ENCODE measurements at regions not wholly inside any gene's neighbourhood (a gene's known extent, or its start where the extent isn't known, plus 50 kb on each side); places are given as distances from the start of the nearest gene placed in this dataset.
"Not testable (repeated sequence)": the region's sequence is repeated elsewhere in the genome, so short reads cannot be mapped to it uniquely, and the experiment has no call there.

DNA sequence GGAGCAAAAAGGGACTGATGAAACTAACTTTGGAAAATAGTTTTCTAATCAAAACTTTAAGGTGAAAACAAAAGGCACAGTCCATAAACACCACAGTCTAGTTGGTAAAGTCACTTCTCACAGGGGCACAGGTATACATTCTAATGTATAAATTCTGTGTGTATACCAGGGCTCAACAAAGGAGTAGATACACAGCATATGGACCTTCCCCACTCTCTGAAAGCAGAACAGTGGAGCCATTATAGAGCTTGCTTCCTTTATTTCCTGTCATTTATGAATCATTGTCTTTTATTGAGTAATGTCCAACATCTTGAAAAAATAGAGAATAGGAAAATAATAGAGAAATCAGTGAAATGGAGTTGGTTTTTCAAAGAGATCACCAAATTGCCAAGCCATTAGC is 746.5 kb upstream of the CHRM3 start:
- DNase-seq = no peak

DNA sequence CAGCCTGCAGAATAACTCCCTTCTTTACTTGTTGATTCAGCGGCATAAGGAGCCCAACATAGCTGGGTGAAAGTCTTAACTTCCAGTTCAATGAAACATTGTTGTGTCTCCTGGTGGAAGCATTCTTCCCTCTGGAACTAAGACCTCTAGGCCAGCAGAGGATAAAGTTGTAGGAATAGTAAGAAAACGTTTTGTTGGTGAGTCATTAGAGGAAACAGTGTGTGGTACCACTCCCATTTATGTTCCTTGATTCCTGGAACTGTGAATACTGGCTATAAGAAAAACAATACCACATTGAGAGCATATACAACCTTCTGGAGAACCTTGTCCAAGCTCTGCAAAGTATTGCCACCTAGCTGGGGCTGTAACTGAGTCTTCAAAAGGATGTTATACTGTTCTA is 737.4 kb upstream of the ZP4 start:
- no peak for DNase-seq

- peak; percentile 70 for DNase-seq
Observed at GRCh38 chr1:238624776-238625175, 734.1 kb upstream of the ZP4 start.

- DNase-seq = no peak
Observed at GRCh38 chr1:238621405-238621804, 730.7 kb upstream of the ZP4 start.

- DNase-seq = no peak
Observed at GRCh38 chr1:238619652-238620051, 728.9 kb upstream of the ZP4 start.

- DNase-seq = no peak
Observed at GRCh38 chr1:238611406-238611805, 720.7 kb upstream of the ZP4 start.

DNA sequence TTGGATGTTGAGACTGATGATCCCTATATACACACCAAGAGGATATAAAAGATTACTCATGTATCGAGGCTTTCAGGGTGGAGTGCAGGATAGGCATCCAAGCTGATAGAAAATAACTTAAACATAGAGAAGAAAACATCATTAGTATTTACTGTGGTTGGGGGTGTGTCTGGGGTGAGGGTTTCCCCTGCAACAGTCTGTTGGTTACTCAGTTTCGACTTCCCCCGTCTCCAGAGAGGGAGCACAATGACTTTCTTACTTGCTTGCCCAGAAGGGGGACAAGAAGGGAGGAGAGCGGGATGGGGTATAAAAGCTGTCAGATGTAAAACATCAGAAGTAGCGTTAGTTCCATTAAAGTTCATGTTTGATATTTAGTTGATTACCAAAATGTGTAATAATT is 717.4 kb upstream of the ZP4 start:
- DNase-seq = no peak

- DNase-seq = no peak
Observed at GRCh38 chr1:238606896-238607295, 716.2 kb upstream of the ZP4 start.

- no peak for DNase-seq
Observed at GRCh38 chr1:238606457-238606856, 715.7 kb upstream of the ZP4 start.

DNA sequence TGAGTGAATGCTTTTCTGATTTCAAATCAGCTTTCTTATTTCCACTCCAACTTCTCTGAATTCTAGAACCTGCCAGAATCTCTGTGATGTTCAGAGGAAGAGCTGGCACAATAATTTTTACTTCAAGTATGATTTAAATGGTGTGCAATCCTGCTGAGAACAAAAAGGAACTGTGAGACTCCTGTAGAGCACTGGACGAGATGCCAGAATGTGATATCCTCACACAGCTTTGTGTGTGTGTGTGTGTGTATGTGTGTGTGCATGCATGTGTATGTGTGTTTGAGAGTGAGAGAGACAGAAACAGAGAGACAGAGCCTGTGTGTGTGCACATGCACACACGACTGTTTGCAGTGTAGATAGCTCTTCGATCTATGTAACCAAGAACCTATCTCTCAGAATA is 713.6 kb upstream of the ZP4 start:
- no peak for DNase-seq

DNA sequence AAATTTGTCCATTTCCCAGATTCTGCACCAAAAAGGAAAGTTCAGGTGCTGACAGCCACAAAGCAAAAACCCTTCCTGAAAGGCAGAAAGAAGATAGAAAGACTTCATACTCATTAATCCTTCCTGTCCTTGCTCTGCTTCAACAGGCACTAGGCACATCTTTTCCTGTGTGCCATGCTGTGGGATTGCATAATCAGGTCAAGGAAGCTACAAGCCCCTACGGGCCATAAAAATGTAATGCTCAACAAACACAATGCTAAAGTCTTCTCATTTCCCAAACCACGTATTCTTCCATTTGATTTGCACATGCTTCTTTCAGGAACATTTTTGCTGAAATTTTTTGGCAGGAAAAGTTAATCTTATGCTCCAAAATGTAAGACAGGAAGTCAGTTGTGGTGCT is 710.9 kb upstream of the ZP4 start:
- DNase-seq = not testable (repeated sequence)

GRCh38 chr1:238596703-238597102 is 706.0 kb upstream of the ZP4 start:
- DNase-seq = no peak

DNA sequence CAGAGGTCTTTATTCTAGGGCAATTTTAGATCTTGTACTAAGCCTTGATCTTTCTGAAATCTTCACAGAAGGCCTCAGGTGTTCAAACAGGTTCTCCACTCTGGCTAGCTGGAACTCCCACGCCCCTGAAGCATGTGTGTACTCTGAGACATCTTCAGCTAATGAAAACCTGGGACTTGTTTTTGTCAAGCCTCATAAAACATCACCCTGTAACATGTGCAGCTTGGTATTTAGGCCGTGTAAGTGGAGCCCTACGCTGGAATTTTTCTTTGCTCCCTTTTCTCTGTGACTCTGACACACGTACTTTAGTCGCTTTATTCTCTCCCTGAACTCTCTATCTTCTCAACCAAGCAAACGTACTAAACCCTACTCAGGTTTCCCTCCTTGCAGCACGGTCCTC is 701.9 kb upstream of the ZP4 start:
- DNase-seq = no peak

DNA sequence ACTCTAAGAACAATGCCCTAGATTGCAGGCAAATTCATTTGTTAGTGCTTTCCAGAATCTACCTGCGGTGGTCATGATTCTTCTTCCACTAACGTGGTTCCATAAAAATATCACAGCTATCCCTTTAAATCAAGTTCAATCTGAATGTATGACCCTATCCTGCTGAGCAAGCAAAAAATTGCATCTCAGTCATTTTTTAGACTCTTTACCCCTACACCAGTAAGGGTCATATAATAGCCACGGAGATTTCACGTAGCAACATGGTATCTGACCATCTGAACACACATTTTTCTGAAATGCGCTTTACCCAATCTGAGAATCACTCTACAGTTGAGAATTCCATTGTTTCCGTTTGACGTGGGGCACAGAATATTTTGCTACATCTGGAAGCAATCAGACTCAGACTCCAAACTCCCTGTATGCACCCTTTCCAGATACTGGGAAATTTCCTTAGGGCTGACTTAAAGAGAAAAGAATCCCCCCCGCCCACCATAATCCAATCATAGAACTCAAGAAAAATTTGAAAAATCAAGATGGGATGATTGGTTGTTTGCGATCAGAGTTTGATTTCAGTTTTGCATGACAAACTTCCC is 699.2 kb upstream of the ZP4 start:
- no peak for DNase-seq

- no peak for DNase-seq
Observed at GRCh38 chr1:238582816-238583215, 692.1 kb upstream of the ZP4 start.

DNA sequence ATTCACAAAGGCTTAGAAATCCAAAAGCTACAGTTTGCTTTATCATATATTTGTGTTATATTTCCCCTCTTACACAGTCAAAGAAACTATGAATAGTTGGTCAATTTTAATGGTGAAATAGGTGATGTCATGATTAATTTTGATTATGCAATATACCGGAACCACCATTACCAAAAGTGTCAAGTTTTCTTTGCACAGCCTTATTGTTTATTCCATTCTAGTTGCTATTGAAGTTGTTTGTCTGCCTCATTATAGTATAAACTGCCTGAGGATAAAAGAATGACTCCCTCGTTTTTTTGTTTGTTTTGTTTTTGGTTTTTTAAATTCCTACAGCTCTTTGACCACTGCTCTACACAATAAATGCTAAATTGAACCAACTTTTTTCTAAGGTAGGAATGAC is 690.6 kb upstream of the ZP4 start:
- no peak for DNase-seq

DNA sequence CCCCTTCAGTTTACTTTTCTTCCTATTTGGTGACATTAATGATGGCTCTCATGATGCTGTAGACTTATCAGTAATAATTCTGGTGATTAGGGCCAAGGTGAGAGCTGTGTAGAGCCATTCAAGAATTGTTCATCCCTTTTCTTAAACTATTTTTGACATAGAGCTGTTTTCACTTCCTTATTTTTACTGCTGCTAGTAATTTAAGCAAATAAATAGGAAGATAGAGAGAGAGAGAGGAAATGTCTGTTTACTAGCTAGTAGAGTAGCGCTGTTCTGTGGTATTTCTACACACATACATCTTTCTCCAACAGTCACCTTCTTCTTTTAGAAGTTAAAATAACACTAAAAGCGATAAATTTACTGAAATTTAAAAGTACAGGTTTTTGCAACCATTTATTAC is 678.0 kb upstream of the ZP4 start:
- DNase-seq = no peak

GRCh38 chr1:238562341-238562740 is 671.6 kb upstream of the ZP4 start:
- peak; percentile 6 for DNase-seq

- no peak for DNase-seq
Observed at GRCh38 chr1:238558746-238559145, 668.0 kb upstream of the ZP4 start.

- no peak for DNase-seq
Observed at GRCh38 chr1:238558156-238558555, 667.4 kb upstream of the ZP4 start.

DNA sequence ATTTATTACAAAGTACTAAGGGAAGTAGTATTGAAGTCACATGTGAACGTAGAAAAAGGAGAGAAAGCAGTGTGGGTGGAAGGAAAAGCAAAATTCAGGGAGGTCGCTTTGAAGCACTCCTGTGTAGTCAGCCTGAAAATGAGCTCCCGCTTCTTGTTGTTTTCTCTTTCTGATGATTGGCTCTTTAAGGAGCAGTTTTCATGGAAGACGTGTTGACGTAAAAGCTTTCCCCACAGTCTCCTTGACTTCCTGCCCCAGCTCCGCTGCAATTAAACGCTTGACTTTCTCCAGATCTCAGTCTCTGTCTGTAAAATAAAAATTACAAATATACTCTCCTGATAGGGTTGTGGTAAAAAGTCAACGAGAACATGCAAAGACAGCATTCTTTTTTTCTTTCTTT is 661.5 kb upstream of the ZP4 start:
- peak; percentile 9 for DNase-seq

DNA sequence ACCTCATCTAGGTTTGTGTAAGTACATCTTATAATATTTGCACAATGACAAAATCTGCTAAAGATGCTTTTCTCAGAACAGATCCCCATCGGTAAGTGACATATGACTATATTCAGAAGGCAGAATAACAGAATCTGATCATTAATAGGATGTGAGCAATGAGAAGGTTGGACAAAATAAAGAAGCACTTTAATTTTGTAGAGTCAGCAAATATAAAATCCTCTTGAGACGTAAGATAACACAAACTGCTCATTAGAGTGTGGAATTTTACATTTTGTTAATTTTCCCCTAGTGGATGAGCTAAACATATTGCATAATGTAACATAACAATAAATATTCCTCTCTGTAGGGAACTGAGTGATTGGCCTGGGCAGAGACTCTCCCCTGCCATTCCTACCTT is 658.4 kb upstream of the ZP4 start:
- DNase-seq = no peak

GRCh38 chr1:238546118-238546517 is 655.4 kb upstream of the ZP4 start:
- DNase-seq = no peak

GRCh38 chr1:238537641-238538040 is 646.9 kb upstream of the ZP4 start:
- DNase-seq = no peak

DNA sequence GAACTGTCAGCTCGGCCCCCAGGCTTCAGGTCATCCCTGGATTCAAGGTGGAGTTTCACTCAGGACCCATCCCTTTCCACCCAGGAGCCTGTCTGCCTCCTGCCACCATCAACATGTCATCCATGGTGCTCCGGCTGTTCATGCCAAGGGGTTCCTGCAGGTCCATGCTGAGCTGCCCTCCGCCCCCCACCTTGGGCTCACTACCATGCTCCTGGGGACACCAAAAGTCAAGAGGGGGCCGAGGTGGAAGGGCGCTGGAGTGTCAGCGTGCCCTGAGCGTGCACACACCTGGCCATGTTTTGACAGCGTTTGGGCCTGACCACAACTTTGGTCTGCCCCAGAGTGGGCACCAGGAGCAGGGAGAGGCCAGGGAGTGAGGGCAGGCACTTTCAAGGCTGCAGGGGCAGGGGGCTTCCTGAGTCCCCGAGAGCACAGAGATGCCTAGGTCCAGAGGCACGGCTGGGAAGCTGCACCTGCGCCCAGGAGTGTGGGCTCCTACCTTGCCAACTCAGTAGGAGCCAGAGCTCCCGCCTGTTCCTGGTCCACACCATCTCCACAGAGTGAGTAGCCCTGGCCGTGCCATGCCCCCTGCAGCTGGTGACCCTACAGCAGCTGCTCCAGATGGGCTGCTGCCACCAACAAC is 639.6 kb upstream of the ZP4 start:
- DNase-seq = no peak
